Lung (tissue), 11 donors: ENCODE measurements at regions not wholly inside any gene's neighbourhood (a gene's known extent, or its start where the extent isn't known, plus 50 kb on each side); places are given as distances from the start of the nearest gene placed in this dataset.

Experiments used
- ATAC-seq: fragments of 200-7000 bp; cut with Tn5 transposase; one replicate; pipeline ENCODE4 v1.9.1; 2020; ENCODE audit warnings: moderate number of reproducible peaks; ENCODE audit not compliant: insufficient read depth, low FRiP score
- DNase-seq, 3 donors: peaks; one replicate each; pipeline ENCODE4 v3.0.0-alpha.2; 2013 to 2017
- H3K27ac ChIP-seq, 2 donors: one replicate each; pipeline ENCODE4 v1.5.1; 2013; ENCODE audit warnings: mild to moderate bottlenecking in 2 of 2, moderate library complexity in 2 of 2, control low read depth in 1 of 2, inconsistent platforms in 1 of 2, low read depth in 1 of 2, low read length in 1 of 2
- H3K27me3 ChIP-seq, 3 donors: one replicate each; pipeline ENCODE4 v1.5.1; 2013; ENCODE audit warnings: low read length in 2 of 3; ENCODE audit not compliant: control insufficient read depth in 3 of 3, insufficient read depth in 3 of 3
- H3K36me3 ChIP-seq, 4 donors: one replicate each; pipeline ENCODE4 v1.5.1; 2013; ENCODE audit warnings: low read length in 4 of 4, mild to moderate bottlenecking in 1 of 4, moderate library complexity in 1 of 4; ENCODE audit not compliant: control insufficient read depth in 4 of 4, insufficient read depth in 4 of 4
- H3K4me1 ChIP-seq, 5 donors: one replicate each; pipeline ENCODE4 v1.5.1; 2013; ENCODE audit warnings: low read length in 5 of 5, mild to moderate bottlenecking in 2 of 5, moderate library complexity in 1 of 5; ENCODE audit not compliant: control insufficient read depth in 5 of 5, insufficient read depth in 5 of 5
- H3K4me3 ChIP-seq: one replicate; pipeline ENCODE4 v1.5.1; 2013; ENCODE audit warnings: mild to moderate bottlenecking, control low read depth, moderate library complexity
- H3K9ac ChIP-seq, 2 donors: one replicate each; pipeline ENCODE4 v1.5.1; 2013; ENCODE audit warnings: low read length in 2 of 2, control low read depth in 1 of 2; ENCODE audit not compliant: insufficient read depth in 1 of 2
- H3K9me3 ChIP-seq, 4 donors: one replicate each; pipeline ENCODE4 v1.5.1; 2013; ENCODE audit warnings: low read length in 3 of 4, mild to moderate bottlenecking in 1 of 4, moderate library complexity in 1 of 4; ENCODE audit not compliant: control insufficient read depth in 4 of 4, insufficient read depth in 3 of 4
- CTCF ChIP-seq: IDR thresholded peaks from 2 replicates; pipeline ENCODE4 v1.5.1; 2012; ENCODE audit warnings: mild to moderate bottlenecking; ENCODE audit errors: control extremely low read depth, extremely low read depth
- WGBS, 2 donors: extraction: QIAGEN DNeasy Blood & Tissue Kit; methylation state at CpG; one replicate each; pipeline ENCODE4 v1.1.7; 2013; 5-methylcytosine and 5-hydroxymethylcytosine counted together
- donor health status: control.
- donor health status: control.
- donor health status: Bipolar disorder and iron deficiency.
- donor health status: healthy.
- donor health status: DM: yes; HTN: yes; CAD: no.

- 78 to 87% methylated on average over 4 of the region's 4 CpGs for WGBS, 2 donors
Measured at GRCh38 chr3:76961284-76961683, 78.6 kb upstream of the ROBO2 start.

GRCh38 chr3:76965122-76965725, 74.7 kb upstream of the ROBO2 start:
- no peak for ATAC-seq

More at GRCh38 chr3:76961284-76961683, 78.6 kb upstream of the ROBO2 start:
- H3K36me3 ChIP-seq = no peaks in the 10 kb centered on the region
- ATAC-seq (no peak), DNase-seq (no peak)
- peaks cover 0 to 3% (median 0%) of the 10 kb centered on the region in 5 donors for H3K4me1 ChIP-seq
- no peaks in the 10 kb centered on the region for H3K27me3 ChIP-seq
- no peaks in the 10 kb centered on the region for H3K9me3 ChIP-seq
- H3K9ac ChIP-seq = no peak overlapping the region
- H3K27ac ChIP-seq = no peak overlapping the region
- H3K4me3 ChIP-seq = no peak overlapping the region
- TF ChIP-seq CTCF = no peak

GRCh38 chr3:76969471-76969870, 70.4 kb upstream of the ROBO2 start:
- Histone ChIP-seq H3K27me3 (no peaks in the 10 kb centered on the region), H3K36me3 (no peaks in the 10 kb centered on the region), H3K9ac (no peak overlapping the region), H3K27ac (no peak overlapping the region), H3K9me3 (no peaks in the 10 kb centered on the region), H3K4me1 (peaks cover 0 to 7% (median 0%) of the 10 kb centered on the region in 5 donors), H3K4me3 (no peak overlapping the region)
- 70 to 80% methylated on average over 2 of the region's 2 CpGs for WGBS, 2 donors
- no peak for TF ChIP-seq CTCF
- no peak for DNase-seq
- ATAC-seq = no peak

More at GRCh38 chr3:76965122-76965725, 74.7 kb upstream of the ROBO2 start:
- Histone ChIP-seq H3K4me1 (no peaks in the 10 kb centered on the region), H3K27me3 (no peaks in the 10 kb centered on the region), H3K4me3 (no peak overlapping the region), H3K36me3 (no peaks in the 10 kb centered on the region), H3K9ac (no peak overlapping the region), H3K27ac (no peak overlapping the region), H3K9me3 (no peaks in the 10 kb centered on the region)
- no peak for TF ChIP-seq CTCF
- peak in 2 of 3 donors; percentile 17 to 52 for DNase-seq
- 68 to 77% methylated on average over 4 of the region's 4 CpGs for WGBS, 2 donors

- Histone ChIP-seq H3K27me3 (no peaks in the 10 kb centered on the region), H3K36me3 (no peaks in the 10 kb centered on the region), H3K4me1 (peaks cover 0 to 7% (median 0%) of the 10 kb centered on the region in 5 donors), H3K4me3 (no peak overlapping the region), H3K9me3 (no peaks in the 10 kb centered on the region), H3K27ac (no peak overlapping the region), H3K9ac (no peak overlapping the region)
- WGBS, 2 donors = 59 to 63% methylated on average over 4 of the region's 4 CpGs
- no peak for TF ChIP-seq CTCF
- no peak for ATAC-seq
- no peak for DNase-seq
Measured at GRCh38 chr3:76969996-76970615, 69.8 kb upstream of the ROBO2 start.
